Stimulated activated CD8-positive, alpha-beta memory T cell treated with anti-CD3 and anti-CD28 coated beads, Interleukin-7, amount 100 ng/mL, for 48 hours (primary cell): ENCODE measurements at regions not wholly inside any gene's neighbourhood (a gene's known extent, or its start where the extent isn't known, plus 50 kb on each side); places are given as distances from the start of the nearest gene placed in this dataset.

Experiments used
- DNase-seq, 2 donors: peaks; one replicate each; pipeline ENCODE4 v3.0.0-alpha.2; 2020; ENCODE audit warnings: low read depth in 1 of 2; ENCODE audit errors: extremely low read depth in 1 of 2

DNA sequence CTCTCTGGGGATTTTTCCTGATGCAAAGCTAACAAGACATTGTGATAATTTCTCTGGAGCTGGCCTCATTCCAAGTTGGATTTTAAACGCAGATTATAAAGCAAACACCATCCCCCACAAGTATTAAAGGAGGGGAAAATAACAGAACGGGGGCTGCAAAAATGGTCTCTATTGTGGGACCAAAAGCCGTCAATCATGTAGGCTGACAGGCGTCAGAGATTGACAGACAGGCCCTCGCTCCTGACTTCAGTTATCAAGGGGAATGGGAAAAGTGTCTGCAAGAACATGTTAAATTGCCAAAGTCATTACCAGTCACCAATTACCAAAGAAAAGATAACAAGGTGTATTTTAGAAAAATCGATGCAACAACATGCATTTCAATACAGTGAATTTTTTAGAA, 307.4 kb upstream of the POU3F1 start:
- DNase-seq: no peak

DNA sequence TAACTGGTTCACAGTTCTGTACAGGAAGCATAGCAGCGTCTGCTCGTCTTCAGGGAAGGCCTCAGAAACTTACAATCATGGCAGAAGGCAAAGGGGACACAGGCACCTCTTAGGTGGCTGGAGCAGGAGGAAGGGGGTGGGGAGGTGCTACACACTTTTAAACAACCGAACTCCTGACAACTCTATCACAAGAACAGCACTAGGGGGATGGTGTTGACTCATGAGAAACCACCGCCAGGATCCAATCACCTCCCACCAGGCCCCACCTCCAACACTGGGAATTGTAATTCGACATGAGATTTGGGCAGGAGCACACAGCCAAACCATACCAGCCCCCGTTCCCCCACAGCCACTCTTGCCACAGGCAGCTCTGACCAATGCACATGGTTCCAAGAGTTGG, 306.3 kb upstream of the POU3F1 start:
- DNase-seq: no peak

DNA sequence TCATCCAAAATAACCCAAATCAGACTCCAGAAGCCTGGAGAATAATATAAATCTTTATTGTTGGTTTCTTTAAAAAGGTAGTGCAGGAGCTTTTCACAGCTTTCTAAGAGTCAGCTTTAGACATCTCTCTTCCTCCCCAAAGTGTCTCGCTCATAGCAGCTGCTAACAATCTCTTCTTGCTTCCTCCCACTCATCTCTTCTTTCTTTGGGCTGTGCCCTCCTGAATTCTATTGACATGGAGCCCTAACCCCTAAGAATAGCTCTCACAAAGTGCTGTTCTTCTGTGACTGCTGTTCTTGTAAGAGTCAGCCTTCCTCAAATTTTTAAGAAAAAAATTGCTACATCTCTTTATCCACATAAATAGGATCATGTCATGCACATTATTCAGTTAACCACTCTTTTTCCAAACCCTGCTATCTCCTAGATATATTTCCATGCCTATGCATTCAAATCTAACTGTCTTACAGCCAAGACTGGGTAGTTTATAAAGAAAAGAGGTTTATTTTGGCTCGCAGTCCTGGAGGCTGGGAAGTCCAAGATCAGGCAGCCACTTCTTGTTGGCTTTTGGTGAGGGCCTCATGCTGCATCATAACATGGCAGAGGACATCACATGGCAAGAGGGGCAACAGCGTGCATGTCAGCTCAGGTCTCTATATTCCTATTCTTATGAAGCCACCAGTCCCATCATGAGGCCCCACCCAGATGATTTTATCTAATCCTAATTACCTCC, 301.0 kb upstream of the POU3F1 start:
- DNase-seq: no peak

DNA sequence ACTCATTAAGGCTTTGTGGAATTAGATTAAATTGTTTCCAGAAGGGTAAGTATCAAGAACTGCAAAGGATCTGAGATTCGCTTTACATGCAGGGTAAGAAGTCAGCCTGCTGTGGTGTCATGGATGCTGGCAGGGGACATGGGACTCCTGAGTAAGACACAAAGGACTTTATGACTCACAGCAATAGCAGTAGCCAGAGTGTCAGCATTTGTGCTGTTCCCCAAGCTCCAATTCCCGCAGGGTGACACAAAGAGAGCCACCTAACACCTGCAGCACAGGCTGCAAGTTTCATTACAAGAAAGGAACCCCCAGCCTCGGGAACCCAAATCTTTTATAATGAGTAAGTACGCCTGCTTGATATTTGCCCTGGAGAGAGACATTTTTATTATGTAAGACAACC, 298.1 kb upstream of the POU3F1 start:
- no peak for DNase-seq

DNA sequence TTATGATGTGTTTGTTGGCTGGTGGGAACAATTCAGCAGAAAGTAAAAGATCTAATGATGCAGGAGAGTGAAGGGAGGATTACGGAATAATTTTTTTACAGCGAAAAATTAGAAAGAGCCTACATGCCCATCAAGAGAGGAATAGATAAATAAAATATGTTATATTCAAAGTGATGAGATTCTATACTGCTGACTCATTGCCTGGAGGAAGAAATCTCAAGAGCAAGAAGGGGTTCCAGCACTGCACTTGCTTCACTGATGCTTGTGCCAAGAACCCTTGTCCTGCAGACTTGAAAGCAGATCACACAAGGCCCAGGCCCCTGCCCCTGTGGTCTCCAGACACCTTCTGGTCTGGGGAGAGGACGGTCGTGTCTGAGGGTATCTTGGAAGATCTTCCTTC, 295.1 kb upstream of the POU3F1 start:
- DNase-seq: no peak

DNA sequence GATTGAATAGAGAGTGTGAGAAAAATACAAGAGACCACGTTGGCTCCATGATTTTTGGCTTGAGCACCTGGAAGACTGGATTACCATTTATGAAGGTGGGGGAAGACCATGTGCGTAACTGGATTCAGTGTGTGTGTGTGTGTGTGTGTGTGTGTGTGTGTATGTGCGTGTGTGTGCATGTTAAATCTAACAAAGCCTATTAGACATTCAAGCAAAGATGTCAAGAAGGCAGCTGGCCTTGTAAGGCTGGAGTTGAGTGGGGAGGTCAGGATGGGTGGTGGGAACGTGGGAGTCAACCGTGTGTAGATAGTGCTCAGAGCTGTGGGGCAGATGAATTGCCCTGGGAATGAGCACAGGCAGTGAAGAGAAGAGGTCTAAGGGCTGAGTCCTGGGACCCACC, 293.8 kb upstream of the POU3F1 start:
- no peak for DNase-seq

DNA sequence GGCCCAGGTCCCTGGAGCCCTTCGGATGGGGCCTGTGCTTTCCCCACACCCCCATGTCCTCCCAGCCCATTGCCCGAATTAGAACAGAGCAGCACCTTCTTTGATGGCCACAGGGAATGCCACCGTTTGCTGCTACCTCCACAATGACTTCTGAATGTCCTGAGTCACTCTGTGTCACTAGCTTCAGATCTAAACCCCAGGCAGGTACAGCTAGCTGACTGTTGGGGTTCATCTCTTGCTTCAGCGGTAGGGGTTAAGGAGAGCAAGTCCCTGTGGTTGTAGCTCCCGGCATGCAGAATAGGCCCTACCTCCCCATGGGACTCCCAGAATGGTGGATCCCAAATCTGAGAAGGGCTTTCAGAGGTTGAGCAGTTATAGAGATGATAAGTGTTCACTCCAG, 291.1 kb upstream of the POU3F1 start:
- DNase-seq: no peak

DNA sequence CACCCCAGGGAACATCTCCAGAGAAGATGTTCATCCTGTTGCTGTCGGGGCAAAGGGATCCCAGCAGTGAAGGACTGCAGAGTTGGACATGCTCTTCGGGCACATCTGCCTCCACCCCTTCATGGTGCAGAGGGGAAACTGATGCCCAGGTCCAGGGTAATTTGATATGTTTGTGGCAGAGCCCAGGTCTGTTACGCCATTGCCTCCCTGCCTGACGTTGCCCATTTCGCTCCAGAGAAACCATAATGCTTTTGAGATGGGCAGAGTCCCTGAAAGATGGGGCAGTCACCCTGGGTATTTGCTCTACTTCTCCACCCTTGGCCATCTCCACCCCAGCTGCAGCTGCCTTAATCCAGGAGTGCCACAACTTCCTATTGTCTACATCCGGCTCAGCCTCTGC, 290.4 kb upstream of the POU3F1 start:
- no peak for DNase-seq

DNA sequence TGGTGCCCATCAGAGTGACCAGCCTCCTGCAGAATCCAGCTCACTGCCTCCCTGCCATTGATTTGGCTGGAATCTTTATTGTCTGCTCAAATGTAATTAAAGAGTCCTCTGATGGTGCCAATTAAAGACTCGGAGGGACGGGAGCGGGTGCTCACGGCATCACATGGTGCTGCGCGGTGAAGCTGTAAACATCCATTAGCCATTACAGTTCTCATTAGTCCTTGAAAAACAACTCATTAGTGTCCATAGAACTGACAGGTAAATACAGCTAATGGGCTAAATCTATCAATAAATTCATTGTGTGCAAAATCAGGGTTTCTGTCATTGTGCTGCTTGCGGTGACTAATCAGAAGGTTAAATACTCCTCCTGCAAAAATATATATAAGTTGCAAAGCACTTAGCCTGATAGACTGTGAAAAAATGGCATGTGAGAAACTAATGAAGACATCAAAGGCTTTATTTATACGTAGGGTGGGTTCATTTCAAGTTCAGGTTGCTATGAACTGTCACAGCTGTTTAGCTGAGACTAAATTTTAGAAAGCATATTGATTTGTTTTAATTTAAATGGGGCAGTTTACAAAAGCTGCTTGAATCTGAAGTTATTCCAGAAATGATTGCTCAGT, 289.8 kb upstream of the POU3F1 start:
- DNase-seq: no peak

DNA sequence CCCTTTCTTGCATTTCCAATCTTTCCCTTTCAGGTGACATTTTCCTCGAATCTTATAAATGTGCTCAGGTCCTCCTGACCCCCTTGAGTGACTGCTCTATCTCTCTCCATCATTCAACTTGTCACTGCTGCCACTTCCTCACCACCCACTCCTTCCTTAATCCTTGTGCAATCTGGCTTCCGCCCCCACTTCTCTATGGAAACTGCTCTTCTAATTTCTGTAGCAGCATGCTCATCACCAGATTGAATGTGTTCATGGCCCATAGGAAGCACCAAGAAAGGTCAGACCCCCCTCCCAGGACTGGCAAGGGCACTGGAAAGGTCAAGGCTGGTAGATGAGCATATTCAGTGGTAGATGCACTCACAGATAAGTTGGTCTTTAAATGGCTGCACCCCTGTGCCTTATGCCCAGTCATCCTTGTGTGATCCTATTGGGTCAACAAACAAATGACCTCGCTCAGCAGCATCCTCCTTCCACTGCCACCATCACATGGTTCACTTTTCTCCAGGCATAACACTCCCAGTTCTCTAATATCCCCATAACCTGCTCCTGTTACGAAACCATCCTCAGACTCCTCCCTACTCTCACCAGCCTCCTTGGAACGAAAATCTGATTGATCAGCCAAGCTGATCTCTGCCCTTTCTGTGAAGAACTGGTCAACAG, 288.5 kb upstream of the POU3F1 start:
- DNase-seq: peak in 1 of 2 donors; percentile 25

DNA sequence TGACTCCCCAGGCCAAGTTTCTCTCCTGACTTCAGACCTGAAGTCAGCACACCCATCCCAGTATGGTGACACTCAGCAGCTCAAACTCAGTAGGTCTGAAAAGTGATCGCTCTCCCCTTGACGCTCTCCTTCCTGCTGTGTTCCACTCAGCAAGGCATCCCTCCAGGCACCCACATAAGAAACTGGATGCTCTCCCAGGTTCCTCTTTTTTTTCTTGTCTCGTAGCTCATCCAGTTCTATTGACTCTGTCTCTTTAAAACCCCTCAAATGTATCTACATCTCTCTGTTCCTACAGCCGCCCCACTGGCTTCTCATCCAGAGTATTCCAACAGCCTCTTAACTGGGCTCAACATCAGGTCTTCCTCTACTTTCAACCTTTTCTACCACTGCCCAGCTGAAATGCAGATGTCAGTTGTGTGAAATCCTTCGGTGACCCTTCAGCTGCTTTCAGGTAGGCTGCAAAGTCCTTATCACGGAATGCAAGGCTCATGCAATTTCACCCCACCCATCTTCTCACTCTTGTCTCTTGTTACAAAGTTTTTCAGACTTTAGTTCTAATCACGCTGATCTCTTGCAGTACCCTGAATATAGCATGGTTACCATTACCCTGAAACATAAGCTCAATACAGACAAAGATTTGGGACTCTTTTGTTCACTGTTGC, 286.2 kb upstream of the POU3F1 start:
- DNase-seq: no peak

DNA sequence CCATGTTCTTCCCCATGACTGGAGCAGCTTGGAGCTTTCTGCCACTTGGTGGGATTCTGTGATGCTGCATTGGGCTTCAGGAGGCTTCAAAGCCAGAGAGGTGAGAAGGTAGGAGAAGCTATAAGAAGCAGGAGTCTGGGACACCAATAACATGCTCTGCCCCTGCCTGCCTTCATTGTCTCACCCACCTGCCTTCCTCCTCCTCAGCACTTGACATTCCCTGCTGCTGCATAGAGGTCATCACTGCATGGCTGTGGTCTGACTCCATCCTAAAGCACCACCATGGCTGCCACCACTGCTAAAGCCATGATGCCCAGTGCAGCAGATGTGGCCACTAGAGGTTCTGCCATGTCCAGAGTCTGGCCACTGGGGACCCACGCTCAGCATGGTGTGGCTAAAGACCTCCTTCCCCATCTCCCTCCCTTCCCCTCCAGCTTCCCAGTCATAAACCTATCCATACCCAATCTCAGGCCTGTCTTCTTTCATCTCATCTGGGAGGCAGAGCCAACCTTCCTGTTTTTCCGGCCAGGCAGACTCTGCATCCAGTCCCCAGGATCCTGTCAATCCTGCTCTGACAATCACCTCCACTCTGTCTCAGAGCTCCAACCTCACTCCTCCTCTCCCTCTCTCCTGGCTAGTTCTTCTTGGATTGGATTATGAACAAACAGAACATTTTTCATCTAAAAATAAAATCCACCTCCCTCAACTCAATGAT, 285.1 kb upstream of the POU3F1 start:
- DNase-seq: no peak

DNA sequence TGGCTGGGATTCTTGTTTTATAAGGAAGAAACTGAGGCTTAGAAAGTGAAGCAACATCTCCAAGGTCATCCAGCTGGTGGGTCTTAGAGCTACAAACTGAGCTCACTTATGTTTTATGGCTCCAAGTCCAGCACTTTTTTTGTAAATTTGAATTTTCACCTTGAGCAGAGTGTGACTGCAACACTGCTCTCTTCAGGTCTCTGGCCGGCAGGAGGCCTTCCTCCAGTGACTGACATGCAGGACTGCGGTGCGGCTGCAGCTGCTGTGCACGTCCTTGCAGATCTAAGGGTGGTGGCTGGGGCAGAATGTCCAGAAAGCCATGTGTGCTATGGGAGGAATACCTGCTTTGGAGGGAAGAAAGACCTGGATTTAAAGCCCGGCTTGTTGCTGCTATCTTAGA, 284.2 kb upstream of the POU3F1 start:
- no peak for DNase-seq

DNA sequence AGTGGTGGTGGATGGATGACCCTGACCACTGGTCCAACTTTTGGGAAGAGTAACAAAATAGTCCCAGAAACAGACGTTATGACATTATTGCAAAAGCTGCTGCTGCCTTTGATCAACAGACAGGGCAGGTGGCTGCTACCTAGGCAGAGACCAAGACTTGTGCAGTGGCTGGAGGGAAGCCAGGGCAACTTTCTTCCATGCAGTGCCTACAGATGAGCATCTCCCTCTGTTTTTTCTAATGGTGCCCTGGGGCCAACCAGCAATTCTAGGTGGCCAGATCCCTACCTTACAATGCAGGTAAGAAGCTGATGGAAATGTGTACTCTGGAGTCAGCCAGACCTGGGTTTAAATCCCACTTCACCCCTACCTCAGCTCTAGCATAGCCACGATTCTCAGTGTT, 283.1 kb upstream of the POU3F1 start:
- no peak for DNase-seq

DNA sequence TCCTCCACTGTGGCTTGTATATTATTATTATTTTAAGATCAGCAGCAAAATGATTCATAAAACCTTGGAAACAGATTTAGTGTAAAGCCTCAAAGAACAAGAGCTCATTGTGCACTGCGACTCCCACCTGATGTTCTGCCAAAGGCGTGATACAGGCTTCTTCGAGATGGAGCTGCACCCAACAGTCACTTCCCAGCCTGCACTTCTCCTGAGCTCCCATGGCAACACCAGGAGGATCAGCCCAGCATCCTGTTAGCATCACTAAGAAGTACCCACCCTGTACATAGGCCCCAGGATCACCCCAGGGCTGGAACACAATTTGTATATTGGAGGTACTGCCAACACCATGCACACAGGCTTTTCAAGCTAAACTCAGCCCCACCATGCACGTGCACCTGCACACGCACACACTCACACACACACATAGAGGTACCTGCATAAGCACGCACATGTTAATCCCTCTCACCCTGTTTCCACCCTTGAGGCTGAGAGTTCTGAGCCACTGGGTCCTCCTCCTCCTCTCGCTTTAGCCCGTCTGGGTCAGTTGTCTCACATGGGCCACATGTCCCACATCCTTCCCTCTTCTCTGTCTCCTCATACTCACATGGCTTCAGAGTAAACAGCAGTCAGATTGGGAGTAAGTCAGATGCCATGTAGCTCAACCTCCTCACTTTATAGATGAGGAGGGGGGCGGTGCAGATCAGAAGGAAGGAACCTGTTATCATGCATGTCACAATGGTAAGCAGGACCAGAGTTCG, 281.9 kb upstream of the POU3F1 start:
- DNase-seq: no peak

DNA sequence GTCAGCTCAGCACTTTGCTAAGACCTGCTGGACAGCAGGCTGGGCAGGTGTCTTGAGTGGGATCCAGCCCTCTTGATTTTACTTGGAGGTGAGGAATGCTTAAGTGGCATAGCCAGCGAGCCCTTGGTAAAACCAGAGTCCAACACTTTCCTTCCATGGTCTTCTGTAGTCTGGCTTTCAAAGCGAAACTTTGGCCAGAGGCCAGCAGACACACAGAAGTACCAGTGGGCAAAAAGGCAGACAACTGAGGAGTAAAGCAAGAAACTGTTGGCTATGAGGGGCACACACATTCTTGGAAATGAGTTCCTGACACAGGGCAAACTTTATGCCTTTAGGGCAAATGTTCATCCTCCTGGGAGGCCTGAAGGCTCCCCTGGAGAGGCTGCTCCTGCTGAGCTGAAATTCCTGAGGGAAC, 281.0 kb upstream of the POU3F1 start:
- no peak for DNase-seq

DNA sequence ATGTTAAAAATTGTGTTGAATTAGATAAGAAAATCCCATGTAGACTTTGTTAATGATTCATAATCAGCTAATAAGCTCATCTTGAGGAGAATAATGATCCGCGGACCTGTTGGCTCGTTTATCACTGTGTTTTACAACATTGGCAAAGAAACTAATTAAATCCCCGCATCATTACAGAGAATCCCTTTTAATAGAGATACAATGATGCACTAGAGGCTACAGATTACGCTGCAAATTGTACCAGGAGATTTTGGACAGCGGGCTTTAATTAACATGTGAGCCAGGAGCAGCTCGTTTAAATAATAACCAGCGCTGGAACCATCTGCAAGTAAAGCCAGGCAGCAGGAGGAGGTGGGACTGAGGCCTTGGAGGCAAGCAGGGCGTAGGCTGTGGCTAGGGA, 280.3 kb upstream of the POU3F1 start:
- no peak for DNase-seq

DNA sequence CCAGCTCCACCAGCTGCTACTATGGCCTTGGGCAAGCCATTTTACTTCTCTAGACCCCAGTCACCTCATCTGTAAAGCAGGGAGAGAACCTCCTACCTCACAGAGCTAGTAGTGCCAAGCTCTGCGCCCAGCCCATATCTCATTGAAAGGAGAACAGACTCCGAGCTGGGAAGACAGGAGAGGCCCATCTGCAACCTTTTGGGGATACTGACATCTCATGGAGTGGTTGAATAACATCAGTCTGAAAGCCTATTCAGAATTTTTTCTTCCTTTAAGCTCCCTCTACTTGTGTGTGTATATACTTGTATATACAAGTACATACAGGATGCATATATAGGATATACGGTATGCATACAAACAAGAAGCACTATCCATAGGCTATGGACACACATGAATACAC, 279.5 kb upstream of the POU3F1 start:
- no peak for DNase-seq

DNA sequence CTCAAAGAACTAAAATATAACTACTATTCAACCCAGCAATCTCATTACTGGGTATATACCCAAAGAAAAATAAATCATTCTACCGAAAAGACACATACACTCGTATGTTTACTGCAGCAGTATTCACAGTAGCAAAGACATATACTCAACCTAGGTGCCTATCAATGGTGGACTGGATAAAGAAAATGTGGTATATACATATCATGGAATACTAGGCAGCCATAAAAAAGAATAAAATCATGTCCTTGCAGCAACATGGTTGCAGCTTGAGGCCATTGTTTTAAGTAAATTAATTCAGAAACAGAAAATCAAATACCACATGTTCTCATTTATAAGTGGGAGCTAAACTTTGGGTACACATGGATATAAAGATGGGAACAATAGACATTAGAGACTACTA, 266.2 kb upstream of the POU3F1 start:
- DNase-seq: no peak

DNA sequence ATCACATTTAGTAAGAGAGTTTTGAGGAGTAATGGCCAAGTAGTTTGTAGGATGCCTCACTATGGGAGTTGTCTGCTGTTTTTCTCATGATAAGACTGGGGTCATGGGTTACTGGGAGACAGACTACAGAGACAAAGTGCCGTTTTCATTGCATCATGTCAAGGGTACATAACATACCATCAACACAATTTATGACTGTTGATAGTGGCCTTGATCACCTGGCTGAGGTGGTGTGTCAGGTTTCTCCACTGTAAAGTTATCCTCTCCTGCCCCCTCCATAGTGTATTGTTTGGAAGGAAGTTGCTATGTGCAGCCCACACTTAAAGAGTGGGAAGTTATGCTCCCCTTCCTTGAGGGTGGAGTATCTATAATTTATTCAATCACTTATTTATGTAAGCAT, 263.5 kb upstream of the POU3F1 start:
- no peak for DNase-seq

DNA sequence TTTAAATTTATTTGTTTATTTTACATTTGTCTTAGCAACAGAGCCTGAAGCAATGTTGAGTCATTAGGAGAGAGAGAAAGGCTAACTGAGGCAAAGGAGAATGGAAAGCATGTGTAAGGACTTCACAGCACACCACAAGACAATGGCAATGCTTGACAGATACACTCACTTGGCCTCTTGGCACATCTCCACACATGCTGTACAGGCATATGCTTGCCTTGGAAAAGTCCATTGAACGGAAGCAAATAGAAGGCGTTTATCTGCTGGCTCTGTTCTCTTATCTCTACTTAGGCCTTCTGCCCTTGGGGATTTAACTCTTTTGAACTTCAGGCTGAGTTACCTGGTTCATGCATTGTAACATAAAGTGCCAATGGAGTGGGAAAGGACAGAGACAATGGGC, 262.2 kb upstream of the POU3F1 start:
- no peak for DNase-seq
